Sigmoid colon (tissue), 6 donors: ENCODE measurements at regions not wholly inside any gene's neighbourhood (a gene's known extent, or its start where the extent isn't known, plus 50 kb on each side); places are given as distances from the start of the nearest gene placed in this dataset.
"Not testable (repeated sequence)": the region's sequence is repeated elsewhere in the genome, so short reads cannot be mapped to it uniquely, and the experiment has no call there.

ENCODE experiments used
- DNase-seq: peaks from one replicate; pipeline ENCODE4 v3.0.0-alpha.2; 2019
- H3K27ac ChIP-seq, 4 donors: fragments of 200-600 bp; sonication (generic); one replicate each; pipeline ENCODE4 v1.5.1; 2016 to 2019; ENCODE audit warnings: mild to moderate bottlenecking in 1 of 4
- H3K27me3 ChIP-seq, 3 donors: fragments of 200-600 bp; sonication (generic); one replicate each; pipeline ENCODE4 v1.5.1; 2019; ENCODE audit warnings: mild to moderate bottlenecking in 1 of 3
- H3K36me3 ChIP-seq, 4 donors: fragments of 200-600 bp; sonication (generic); one replicate each; pipeline ENCODE4 v1.5.1; 2016 to 2019
- H3K4me1 ChIP-seq, 4 donors: fragments of 200-600 bp; sonication (generic); one replicate each; pipeline ENCODE4 v1.5.1; 2017 to 2019
- H3K4me3 ChIP-seq, 4 donors: fragments of 200-600 bp; sonication (generic); one replicate each; pipeline ENCODE4 v1.5.1; 2017 to 2019; ENCODE audit warnings: mild to moderate bottlenecking in 2 of 4, moderate library complexity in 1 of 4
- H3K9me3 ChIP-seq, 4 donors: fragments of 200-600 bp in 3 of 4; sonication (generic) in 3 of 4; one replicate each; pipeline versions ENCODE4 v1.5.1 to v1.6.1; 2013 to 2019
- EP300 ChIP-seq, 4 donors: sonication (generic); formaldehyde crosslinking; IDR thresholded peaks; one replicate each; pipeline ENCODE4 v1.6.1; 2017; ENCODE audit warnings: antibody characterized with exemption in 4 of 4
- POLR2A ChIP-seq, 2 donors: fragments of 450-650 bp; IDR thresholded peaks; one replicate each; pipeline ENCODE4 v1.6.1; 2016; ENCODE audit warnings: antibody characterized with exemption in 2 of 2, mild to moderate bottlenecking in 2 of 2, moderate library complexity in 2 of 2
- POLR2AphosphoS5 ChIP-seq, 4 donors: sonication (generic); formaldehyde crosslinking; IDR thresholded peaks; one replicate each; pipeline ENCODE4 v1.6.1; 2017; ENCODE audit warnings: antibody characterized with exemption in 4 of 4
- WGBS, 2 donors: extraction: QIAGEN DNeasy Blood & Tissue Kit; methylation state at CpG; one replicate each; pipeline ENCODE4 v1.1.7; 2013; 5-methylcytosine and 5-hydroxymethylcytosine counted together
- intact Hi-C: fragments of 100-400 bp; cut with DNase I; formaldehyde crosslinking; loops from one replicate; pipeline ENCODE4 v1.15.1; 2023
- TF ChIP-seq, protein P1 (sequence below), 4 experiments: fragments of 450-650 bp in 3 of 4; fragments of 200-600 bp in 1 of 4; IDR thresholded peaks; one replicate each; pipeline ENCODE4 v1.5.1; 2016 to 2019; ENCODE audit warnings: antibody characterized with exemption in 4 of 4, mild to moderate bottlenecking in 3 of 4, moderate library complexity in 2 of 4
- donor health status: healthy with polysubstance abuse.
- donor health status: healthy.

DNA sequence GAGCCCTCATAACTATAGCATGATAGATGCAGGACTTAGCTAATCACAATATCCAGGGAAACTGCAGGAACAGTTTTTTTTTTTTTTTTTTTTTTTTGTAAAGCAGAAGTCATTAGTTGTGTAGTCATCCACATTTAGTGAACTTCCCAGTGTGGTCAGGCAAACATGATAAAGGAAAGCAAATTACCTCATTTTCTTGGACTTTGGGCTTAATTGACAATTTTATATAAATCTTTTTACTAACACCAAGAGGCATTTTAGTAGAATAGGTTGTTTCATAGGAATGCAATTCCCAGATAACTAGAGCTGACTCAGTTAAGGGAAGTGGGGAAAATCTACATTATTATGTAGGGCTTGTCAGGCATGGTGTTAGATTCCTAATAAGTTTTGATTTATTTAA lies 142.7 kb upstream of the GCFC2 start:
- Histone ChIP-seq H3K36me3 (no peaks in the 10 kb centered on the region), H3K27ac (no peak overlapping the region), H3K27me3 (no peaks in the 10 kb centered on the region), H3K4me1 (no peaks in the 10 kb centered on the region), H3K4me3 (no peak overlapping the region), H3K9me3 (no peaks in the 10 kb centered on the region)
- intact Hi-C loops, result no loop called here
- TF ChIP-seq EP300 (IDR thresholded peaks at IDR 0.05), result no peak
- no peak for TF ChIP-seq POLR2A (IDR thresholded peaks at IDR 0.05)
- no peak for DNase-seq

DNA sequence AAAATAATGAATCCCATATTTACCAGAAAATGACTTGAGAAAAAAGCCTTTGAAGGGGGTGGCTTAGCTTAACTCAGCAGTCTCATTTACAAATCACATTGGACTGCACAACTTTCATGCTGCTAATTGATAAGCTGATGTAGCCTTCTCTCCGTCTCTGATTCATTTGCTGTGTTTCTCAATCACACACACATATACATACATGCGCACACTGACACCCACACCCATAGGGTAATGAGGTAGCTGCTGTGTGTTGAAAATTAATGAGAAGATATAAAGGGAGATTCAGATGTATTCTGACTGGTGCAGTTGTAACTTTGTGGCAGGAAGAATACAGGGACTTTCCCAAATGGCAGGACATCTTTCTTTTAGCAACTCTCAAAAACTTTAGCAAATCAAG lies 141.9 kb upstream of the GCFC2 start:
- no peak overlapping the region for H3K4me3 ChIP-seq
- H3K9me3 ChIP-seq, result no peaks in the 10 kb centered on the region
- WGBS, 2 donors, result 90 to 91% methylated on average over 2 of the region's 2 CpGs
- H3K27ac ChIP-seq, result no peak overlapping the region
- H3K27me3 ChIP-seq, result no peaks in the 10 kb centered on the region
- no peak for DNase-seq
- no peaks in the 10 kb centered on the region for H3K36me3 ChIP-seq
- TF ChIP-seq POLR2A (IDR thresholded peaks at IDR 0.05), result no peak
- no peak for TF ChIP-seq EP300 (IDR thresholded peaks at IDR 0.05)
- TF ChIP-seq, protein P1, sequence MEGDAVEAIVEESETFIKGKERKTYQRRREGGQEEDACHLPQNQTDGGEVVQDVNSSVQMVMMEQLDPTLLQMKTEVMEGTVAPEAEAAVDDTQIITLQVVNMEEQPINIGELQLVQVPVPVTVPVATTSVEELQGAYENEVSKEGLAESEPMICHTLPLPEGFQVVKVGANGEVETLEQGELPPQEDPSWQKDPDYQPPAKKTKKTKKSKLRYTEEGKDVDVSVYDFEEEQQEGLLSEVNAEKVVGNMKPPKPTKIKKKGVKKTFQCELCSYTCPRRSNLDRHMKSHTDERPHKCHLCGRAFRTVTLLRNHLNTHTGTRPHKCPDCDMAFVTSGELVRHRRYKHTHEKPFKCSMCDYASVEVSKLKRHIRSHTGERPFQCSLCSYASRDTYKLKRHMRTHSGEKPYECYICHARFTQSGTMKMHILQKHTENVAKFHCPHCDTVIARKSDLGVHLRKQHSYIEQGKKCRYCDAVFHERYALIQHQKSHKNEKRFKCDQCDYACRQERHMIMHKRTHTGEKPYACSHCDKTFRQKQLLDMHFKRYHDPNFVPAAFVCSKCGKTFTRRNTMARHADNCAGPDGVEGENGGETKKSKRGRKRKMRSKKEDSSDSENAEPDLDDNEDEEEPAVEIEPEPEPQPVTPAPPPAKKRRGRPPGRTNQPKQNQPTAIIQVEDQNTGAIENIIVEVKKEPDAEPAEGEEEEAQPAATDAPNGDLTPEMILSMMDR (IDR thresholded peaks at IDR 0.05), result no peak
- TF ChIP-seq POLR2AphosphoS5 (IDR thresholded peaks at IDR 0.05), result no peak
- intact Hi-C loops, result no loop called here
- H3K4me1 ChIP-seq, result no peaks in the 10 kb centered on the region

DNA sequence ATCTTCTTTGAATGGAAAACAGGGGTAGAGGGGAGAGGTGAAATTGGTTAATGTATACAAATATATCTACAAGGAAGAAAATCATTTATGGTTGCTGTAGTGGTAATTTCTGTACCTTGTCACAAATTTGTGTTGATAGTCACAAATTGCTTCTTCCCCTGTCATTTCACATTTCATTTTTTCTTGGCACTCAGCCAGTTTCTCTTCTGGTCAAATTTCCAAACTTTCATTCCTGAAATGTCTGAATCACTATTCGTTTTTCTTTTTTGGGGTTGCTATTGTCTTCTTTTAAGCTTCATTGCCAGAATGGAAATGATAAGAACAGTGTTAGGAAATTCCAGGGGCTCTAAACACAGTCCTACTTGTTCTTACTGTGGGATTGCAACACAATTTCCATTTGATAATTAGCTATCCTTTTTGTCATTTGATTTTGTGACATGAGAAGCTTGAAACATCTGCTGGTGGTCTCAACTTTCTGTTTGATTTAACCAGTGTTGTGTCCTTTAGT lies 136.0 kb upstream of the GCFC2 start:
- TF ChIP-seq POLR2A (IDR thresholded peaks at IDR 0.05) (no peak), POLR2AphosphoS5 (IDR thresholded peaks at IDR 0.05) (no peak), EP300 (IDR thresholded peaks at IDR 0.05) (no peak)
- TF ChIP-seq, protein P1 (IDR thresholded peaks at IDR 0.05), result no peak
- H3K27me3 ChIP-seq, result no peaks in the 10 kb centered on the region
- no peaks in the 10 kb centered on the region for H3K36me3 ChIP-seq
- intact Hi-C loops, result no loop called here
- H3K27ac ChIP-seq, result no peak overlapping the region
- no peaks in the 10 kb centered on the region for H3K4me1 ChIP-seq
- DNase-seq, result no peak
- 37 to 57% methylated on average over 1 of the region's 1 CpG for WGBS, 2 donors
- no peaks in the 10 kb centered on the region for H3K9me3 ChIP-seq
- no peak overlapping the region for H3K4me3 ChIP-seq

DNA sequence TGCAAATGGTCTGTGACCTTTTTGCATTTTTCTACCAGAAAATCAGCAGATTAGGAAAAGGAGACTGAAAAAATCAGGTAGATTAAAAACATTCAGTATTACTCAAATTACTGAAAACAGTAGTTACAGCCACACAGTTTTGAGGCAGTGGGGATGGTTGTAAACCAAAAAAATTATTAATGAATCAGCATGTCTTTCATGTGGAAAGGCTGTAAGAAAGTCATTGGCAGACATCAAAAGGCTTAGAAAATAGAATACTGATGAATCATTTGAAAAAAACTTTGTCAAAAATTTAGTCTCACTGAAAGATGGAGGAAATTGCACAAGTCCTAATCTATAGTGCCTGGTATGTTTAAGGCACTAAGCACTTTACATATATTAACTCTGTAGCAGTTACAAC lies 133.9 kb upstream of the GCFC2 start:
- no peak for DNase-seq
- Histone ChIP-seq H3K27ac (no peak overlapping the region), H3K36me3 (no peaks in the 10 kb centered on the region), H3K4me3 (no peak overlapping the region), H3K4me1 (no peaks in the 10 kb centered on the region), H3K27me3 (no peaks in the 10 kb centered on the region), H3K9me3 (peaks cover 0 to under 1% (median 0%) of the 10 kb centered on the region in 4 donors)
- intact Hi-C loops, result no loop called here
- TF ChIP-seq EP300 (IDR thresholded peaks at IDR 0.05) (no peak), POLR2A (IDR thresholded peaks at IDR 0.05) (no peak), POLR2AphosphoS5 (IDR thresholded peaks at IDR 0.05) (no peak)

DNA sequence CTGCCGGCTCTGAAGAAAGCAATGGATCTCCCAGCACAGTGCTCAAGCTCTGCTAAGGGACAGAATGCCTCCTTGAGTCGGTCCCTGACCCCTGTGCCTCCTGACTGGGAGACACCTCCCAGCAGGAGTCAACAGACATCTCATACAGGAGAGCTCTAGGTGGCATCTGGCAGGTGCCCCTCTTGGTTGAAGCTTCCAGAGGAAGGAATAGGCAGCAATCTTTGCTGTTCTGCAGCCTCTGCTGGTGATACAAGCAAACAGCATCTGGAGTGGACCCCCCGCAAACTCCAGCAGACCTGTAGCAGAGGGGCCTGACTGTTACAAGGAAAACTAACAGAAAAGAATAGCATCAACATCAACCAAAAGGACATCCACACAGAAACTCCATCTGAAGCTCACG lies 123.9 kb upstream of the GCFC2 start:
- H3K4me3 ChIP-seq, intact Hi-C loops, H3K27me3 ChIP-seq, DNase-seq, H3K27ac ChIP-seq, H3K9me3 ChIP-seq, H3K36me3 ChIP-seq, H3K4me1 ChIP-seq: not testable (repeated sequence)
- 86 to 89% methylated on average over 4 of the region's 4 CpGs for WGBS, 2 donors

DNA sequence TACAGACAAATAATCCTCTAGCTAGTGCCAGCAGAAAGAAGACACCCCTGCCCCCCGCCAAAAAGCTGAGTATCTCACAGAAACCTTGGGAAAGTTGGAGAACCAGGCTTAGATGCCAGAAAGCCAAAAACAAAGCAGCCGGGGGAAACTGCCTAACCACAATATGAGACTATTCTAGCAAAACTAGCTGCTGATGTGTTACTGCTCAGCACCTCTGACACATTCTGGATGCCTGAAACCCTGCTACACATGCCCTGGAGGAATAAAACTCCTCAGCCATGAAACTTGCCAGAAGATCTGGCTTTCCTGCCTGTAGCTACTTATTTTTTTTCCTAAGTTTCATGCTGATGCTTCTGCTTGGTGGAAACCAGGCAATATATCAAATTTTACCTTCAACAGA lies 122.7 kb upstream of the GCFC2 start:
- Histone ChIP-seq H3K9me3 (no peaks in the 10 kb centered on the region), H3K4me3 (no peak overlapping the region), H3K27ac (no peak overlapping the region), H3K36me3 (no peaks in the 10 kb centered on the region), H3K4me1 (no peaks in the 10 kb centered on the region), H3K27me3 (no peaks in the 10 kb centered on the region)
- no peak for DNase-seq
- intact Hi-C loops, result no loop called here
- 66 to 67% methylated on average over 2 of the region's 2 CpGs for WGBS, 2 donors
- no peak for TF ChIP-seq POLR2AphosphoS5 (IDR thresholded peaks at IDR 0.05)
- TF ChIP-seq EP300 (IDR thresholded peaks at IDR 0.05), result no peak
- TF ChIP-seq, protein P1 (IDR thresholded peaks at IDR 0.05), result no peak
- TF ChIP-seq POLR2A (IDR thresholded peaks at IDR 0.05), result no peak
